ENCODE measurements at regions not wholly inside any gene's neighbourhood (a gene's known extent, or its start where the extent isn't known, plus 50 kb on each side); places are given as distances from the start of the nearest gene placed in this dataset.
"Not testable (repeated sequence)": the region's sequence is repeated elsewhere in the genome, so short reads cannot be mapped to it uniquely, and the experiment has no call there.

GRCh38 chr4:123501733-123502132 lies 105.1 kb downstream of the SPRY1 start:
- no peak for DNase-seq

DNA sequence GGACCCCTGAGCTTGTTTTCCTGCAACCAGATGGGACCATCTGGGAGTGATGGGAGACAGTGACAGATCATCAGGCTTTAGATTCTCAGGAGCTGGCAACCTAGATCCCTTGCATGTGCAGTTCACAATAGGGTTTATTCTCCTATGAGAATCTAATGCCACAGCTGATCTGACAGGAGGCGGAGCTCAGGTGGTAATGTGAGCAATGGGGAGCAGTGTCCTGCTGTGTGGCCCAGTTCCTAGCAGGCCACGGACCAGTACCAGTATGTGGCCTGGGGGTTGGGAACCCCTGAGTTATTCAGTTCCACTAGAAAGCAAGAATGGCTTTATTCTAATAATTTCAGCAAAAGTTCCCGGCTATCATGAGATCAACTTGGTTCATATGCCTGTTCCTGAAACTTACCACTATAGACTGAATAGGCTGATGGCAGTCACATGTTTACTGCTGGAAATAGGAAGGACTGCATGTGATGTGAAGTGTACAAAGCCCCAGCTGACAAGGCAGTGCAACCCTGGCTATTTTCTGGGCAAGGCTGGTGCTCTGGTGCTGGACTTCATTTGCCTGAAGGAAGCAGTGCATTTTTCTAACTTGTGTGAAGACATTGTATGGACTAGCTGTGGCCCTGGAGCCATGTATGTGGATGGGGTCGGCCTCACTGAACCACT lies 107.2 kb downstream of the SPRY1 start:
- DNase-seq: no peak

- DNase-seq: peak; percentile 16
Measured at GRCh38 chr4:123505095-123506010, 108.8 kb downstream of the SPRY1 start.

DNA sequence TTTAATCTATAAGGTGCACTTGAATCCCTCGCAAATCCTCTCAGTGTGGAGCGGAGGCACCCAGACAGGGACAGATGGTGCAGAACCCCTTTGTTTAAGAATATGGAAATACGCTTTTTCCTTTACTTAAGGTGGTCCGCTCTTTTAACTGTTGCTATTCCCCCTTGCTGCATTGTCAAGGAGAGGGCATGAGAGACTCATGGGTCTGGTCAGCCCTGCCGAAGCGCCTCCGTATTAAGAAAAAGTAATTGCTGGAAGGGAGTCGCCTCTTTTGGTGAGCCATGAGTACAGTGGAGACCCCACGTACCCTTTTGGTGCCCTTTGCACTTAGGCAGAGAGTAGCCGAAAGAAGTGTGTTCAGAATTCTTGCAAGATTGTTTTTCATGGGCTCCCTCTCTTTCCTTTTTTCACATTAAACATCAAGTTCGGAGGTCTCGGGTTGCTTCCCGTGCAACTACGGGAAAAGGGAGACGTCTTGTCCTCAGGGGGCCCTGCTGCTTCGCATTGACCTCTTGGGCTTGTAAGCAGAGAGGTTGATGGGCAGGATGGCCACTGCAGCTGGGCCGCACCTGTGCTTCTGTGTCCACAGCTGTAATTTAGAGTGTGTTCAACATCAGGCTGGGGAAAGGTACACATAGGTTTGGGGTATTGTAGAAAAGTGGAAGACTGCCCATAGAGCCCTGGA lies 109.6 kb downstream of the SPRY1 start:
- no peak for DNase-seq

DNA sequence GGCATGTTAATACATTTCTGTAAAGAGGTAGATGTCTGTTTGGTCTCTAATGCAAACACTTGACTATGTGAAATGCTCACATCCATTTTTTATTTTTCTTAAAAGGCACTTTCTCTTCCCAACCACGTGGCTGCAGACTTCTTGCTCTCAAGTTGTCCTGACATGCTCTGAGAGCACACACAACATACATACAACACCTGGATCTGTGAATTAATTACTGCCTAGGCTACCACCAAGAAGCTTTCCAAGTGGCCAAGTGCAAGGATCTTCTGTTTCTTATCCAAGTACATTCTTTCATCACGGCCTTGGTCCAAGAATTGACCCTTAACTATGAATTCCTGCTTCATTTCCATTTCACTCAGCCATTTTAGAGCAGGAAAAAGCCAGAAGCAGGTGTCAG lies 110.8 kb downstream of the SPRY1 start:
- no peak for DNase-seq

DNA sequence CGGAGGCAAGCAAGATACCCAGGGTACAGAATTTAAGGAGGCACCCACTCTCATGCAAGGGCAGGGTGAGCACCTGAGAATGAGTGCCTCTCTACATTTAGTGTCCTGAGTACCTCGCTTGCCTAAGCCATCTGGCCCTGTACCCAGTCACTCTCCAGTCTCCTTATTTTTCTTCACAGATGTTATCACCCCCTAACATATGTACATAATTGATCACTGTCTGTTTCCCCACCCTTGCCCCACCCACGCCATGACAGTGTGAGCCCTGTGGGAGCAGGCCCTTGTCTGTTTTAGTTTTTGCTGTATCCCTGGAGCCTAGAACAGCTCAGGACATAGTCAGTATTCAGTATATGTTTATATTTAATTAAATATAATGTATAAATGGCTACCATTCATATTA lies 113.6 kb downstream of the SPRY1 start:
- DNase-seq: no peak

GRCh38 chr4:123510659-123511058 lies 114.1 kb downstream of the SPRY1 start:
- DNase-seq: no peak

GRCh38 chr4:123516576-123516975 lies 120.0 kb downstream of the SPRY1 start:
- no peak for DNase-seq

DNA sequence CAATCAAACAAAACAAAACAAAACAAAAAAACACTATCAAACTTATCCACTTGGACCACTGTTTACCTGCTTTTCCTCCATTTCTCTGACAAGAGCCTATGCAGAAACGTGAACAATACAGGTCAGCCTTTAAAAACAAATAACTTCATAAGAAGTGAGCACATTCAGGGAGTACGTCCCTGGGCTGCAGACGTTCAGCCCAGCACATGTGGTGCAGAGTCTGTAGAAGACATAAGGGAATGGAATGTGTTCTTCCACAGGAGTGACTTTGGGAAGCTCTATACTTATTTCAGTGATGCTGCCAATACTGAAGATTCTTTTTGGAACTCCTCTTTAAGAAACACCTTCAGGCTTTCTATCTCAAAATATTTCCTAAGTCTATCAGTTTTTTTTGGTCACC lies 120.6 kb downstream of the SPRY1 start:
- no peak for DNase-seq

GRCh38 chr4:123517971-123518370 lies 121.4 kb downstream of the SPRY1 start:
- DNase-seq: no peak

DNA sequence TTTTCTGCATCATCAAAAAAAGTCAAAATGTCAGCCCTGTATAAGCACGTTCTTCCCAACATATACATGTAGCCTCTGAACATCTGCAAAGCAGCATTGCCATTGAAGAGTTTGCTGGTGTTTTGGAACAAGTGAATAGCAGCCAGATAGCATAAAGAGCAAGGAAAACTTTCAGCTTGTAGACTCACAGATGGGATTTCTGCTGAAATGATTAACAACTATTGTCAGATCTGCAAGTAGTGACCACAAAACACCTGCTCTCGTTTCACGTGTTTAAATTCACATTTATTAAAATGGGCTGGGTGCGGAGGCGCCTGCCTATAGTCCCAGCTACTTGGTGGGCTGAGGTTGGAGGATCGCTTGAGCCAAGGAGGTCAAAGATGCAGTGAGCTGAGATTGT lies 123.7 kb downstream of the SPRY1 start:
- no peak for DNase-seq

- DNase-seq: no peak
Measured at GRCh38 chr4:123522081-123522480, 125.5 kb downstream of the SPRY1 start.

GRCh38 chr4:123522646-123523045 lies 126.1 kb downstream of the SPRY1 start:
- DNase-seq: no peak

DNA sequence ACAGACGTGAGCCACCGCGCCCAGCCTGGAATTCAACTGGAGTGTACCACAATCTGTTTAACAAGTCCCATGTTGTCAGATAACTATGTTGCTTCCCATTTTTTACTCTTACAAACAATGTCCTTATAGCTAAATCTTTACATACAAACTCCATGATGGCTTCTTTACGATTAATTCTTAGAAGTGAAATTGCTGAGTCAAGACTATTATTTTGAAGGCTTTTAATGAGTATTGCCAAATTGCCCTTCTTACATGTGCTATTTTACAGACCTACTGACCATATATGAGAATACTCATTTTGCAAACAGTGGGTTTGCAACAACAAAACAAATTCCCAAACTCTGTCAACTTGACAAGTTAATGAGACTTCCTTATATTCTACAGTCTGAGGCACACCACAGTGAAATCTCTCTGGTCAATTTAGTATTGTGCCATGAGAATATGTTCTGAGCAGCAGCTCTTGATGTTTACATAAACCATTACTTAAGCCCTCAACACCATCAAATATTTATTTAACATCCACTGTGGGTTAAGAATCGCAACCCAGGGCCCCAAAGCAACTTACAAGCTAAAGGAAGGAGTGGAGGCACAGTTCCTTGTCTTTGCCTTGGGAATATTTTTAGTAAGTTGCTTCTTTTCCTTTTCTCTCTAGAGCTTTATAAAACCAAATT lies 128.5 kb downstream of the SPRY1 start:
- DNase-seq: no peak

DNA sequence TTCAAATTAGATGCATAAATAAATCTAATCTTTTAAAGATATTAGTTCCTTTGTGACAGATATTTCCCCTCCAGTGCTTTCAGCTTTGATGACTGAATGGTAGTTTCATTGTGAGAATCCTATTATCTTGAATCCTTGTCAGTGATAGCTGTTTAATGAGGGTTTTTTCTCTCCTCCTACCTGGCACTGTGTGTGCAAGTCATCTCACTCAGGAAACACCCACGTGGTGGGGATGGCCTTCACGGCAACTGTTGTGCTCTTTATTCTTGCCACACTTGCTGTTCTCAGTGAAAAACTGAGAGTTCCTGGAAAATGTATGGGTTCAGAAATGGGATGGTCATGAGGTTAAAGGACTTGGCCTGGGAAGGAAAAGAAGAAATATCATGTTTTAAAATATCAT lies 129.9 kb downstream of the SPRY1 start:
- no peak for DNase-seq

GRCh38 chr4:123528501-123529277 lies 132.1 kb downstream of the SPRY1 start:
- no peak for DNase-seq

DNA sequence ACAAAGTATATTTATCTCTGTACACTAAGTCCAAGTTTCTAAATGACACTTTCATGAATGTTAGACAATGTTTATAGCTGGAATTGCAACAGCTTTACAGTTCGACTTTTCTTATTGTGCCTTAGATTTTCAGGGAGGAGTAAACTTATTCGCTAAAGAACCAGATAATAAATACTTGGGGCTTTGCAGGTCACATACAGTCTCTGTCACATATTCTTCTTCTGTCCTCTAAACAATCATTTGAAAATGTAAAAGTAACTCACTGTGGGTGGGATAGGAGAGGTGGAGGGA lies 132.6 kb downstream of the SPRY1 start:
- no peak for DNase-seq

DNA sequence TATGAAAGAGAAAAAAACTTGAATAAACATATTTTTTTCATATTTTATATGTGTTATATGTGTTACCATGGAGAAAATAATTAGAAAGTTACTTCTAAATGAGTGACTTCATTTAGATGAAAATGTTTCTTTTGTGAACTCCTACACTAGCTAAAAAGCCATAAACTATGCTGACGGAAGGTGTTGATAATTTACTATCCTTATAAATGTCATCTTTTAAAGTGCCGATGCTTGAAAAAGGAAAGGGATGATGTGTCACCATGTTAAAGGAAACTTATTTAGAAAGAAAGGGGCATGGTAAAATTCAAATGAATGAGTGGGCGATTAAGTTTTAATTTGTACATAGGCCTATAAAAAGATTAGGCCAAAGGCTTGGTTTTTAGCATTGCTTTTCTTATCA lies 133.8 kb downstream of the SPRY1 start:
- no peak for DNase-seq

DNA sequence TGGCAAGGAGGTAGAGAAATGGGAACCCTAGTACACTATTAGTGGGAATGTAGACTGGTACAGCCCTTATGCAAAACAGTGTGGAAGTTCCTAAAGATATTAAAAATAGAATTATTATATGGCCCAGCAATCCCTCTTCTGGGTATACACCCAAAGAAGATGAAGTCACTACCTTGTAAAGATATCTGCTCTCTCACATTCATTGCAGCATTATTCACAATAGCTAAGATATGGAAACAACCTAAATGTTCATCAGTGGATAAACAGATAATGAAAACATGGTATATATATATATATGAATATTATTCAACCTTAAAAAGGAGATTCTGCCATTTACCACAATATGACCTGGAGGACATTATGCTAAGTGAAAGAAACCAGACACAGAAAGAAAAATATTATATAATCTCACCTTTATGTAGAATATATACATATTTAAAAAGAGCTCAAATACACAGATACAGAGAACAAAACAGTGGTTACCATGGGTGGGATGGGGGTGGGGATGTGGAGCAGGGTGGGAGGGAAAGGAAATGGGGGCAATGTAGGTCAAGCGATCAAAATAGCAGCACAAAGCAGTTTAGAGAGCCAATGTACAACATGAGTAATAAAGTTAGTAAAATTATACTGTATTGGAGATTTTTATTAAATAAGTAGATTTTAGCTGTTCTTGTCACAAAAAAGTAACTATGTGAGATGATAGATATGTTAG lies 138.6 kb downstream of the SPRY1 start:
- DNase-seq: no peak

DNA sequence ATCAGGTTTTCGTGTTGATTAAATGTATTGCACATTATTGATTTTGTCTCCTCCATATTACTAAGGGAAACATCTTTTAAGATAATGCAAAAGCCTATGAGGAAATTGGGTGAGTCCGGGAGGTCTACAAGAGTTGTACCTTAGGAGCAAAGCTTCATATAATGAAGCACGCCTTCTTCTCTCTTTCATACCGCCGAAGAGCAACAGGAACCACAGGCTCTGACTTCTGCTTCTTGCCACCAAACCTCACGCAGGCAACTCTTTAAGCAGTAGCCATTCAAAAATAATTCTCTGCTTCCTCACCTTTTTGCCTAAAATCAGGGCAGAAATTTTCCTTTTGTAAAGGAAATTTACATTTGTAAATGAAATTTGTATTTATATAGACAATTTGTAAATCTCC lies 139.6 kb downstream of the SPRY1 start:
- DNase-seq: no peak

DNA sequence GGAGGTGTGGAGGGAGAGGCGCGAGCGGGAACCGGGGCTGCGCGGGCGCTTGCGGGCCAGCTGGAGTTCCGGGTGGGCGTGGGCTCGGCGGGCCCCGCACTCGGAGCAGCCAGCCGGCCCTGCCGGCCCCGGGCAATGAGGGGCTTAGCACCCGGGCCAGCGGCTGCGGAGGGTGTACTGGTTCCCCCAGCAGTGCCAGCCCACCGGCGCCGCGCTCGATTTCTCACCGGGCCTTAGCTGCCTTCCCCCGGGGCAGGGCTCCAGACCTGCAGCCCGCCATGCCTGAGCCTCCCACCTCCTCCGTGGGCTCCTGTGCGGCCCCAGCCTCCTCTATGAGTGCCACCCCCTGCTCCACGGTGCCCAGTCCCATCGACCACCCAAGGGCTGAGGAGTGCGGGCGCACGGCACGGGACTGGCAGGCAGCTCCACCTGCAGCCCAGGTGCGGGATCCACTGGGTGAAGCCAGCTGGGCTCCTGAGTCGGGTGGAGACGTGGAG lies 141.4 kb downstream of the SPRY1 start:
- DNase-seq: not testable (repeated sequence)
